Left lung (tissue), 4 donors: ENCODE measurements at regions not wholly inside any gene's neighbourhood (a gene's known extent, or its start where the extent isn't known, plus 50 kb on each side); places are given as distances from the start of the nearest gene placed in this dataset.

ENCODE experiments used
- ATAC-seq: fragments of 200-7000 bp; cut with Tn5 transposase; one replicate; pipeline ENCODE4 v1.9.1; 2020; ENCODE audit warnings: moderate library complexity
- DNase-seq, 4 donors: peaks; one replicate each; pipeline ENCODE4 v3.0.0-alpha.2; 2013 to 2020
- H3K27ac ChIP-seq, 2 donors: fragments of 200-600 bp; sonication (generic) in 1 of 2; one replicate each; pipeline versions ENCODE4 v1.5.0 to v1.8.0; 2020 to 2021
- H3K27me3 ChIP-seq, 2 donors: fragments of 200-600 bp; sonication (generic) in 1 of 2; one replicate each; pipeline versions ENCODE4 v1.5.0 to v1.8.0; 2020 to 2021
- H3K36me3 ChIP-seq, 2 donors: fragments of 200-600 bp; sonication (generic) in 1 of 2; one replicate each; pipeline versions ENCODE4 v1.5.0 to v1.8.0; 2020 to 2021
- H3K4me1 ChIP-seq, 2 donors: fragments of 200-600 bp; one replicate each; pipeline ENCODE4 v1.8.0; 2021
- H3K4me3 ChIP-seq, 2 donors: fragments of 200-600 bp; sonication (generic) in 1 of 2; one replicate each; pipeline versions ENCODE4 v1.5.0 to v1.8.0; 2020 to 2021; ENCODE audit warnings: mild to moderate bottlenecking in 1 of 2
- H3K9me3 ChIP-seq, 2 donors: fragments of 200-600 bp; sonication (generic) in 1 of 2; one replicate each; pipeline versions ENCODE4 v1.5.0 to v1.8.0; 2020 to 2021
- CTCF ChIP-seq, 2 donors: fragments of 200-600 bp; sonication (generic) in 1 of 2; IDR thresholded peaks; one replicate each; pipeline versions ENCODE4 v1.5.0 to v1.8.0; 2021; ENCODE audit warnings: antibody characterized with exemption in 2 of 2
- intact Hi-C, 2 donors: fragments of 100-400 bp; cut with DNase I; formaldehyde crosslinking; loops; one replicate each; pipeline versions ENCODE4 v1.11.2 to v1.14.2; 2022
- donor health status: DM: no; HTN: yes; CAD: no.
- donor health status: DM: no; HTN: no; CAD: no.

- H3K27me3 ChIP-seq, result no peaks in the 10 kb centered on the region
- DNase-seq (no peak), ATAC-seq (no peak)
- H3K4me1 ChIP-seq, result no peaks in the 10 kb centered on the region
- H3K9me3 ChIP-seq, result no peaks in the 10 kb centered on the region
- H3K36me3 ChIP-seq, result no peaks in the 10 kb centered on the region
- no peak overlapping the region for H3K27ac ChIP-seq
- no peak for TF ChIP-seq CTCF (IDR thresholded peaks at IDR 0.05)
- intact Hi-C loops, result no loop called here
- H3K4me3 ChIP-seq, result no peak overlapping the region
Observed at GRCh38 chr5:167623354-167623753, 668.1 kb upstream of the WWC1 start.

- no peaks in the 10 kb centered on the region for H3K4me1 ChIP-seq
- no peak overlapping the region for H3K4me3 ChIP-seq
- H3K27ac ChIP-seq, result no peak overlapping the region
- ATAC-seq (no peak), DNase-seq (no peak)
- no peaks in the 10 kb centered on the region for H3K9me3 ChIP-seq
- TF ChIP-seq CTCF (IDR thresholded peaks at IDR 0.05), result no peak
- no peaks in the 10 kb centered on the region for H3K36me3 ChIP-seq
- no peaks in the 10 kb centered on the region for H3K27me3 ChIP-seq
- intact Hi-C loops, result no loop called here
Observed at GRCh38 chr5:167624053-167624452, 667.4 kb upstream of the WWC1 start.

- Histone ChIP-seq H3K4me3 (no peak overlapping the region), H3K9me3 (no peaks in the 10 kb centered on the region), H3K27me3 (no peaks in the 10 kb centered on the region), H3K36me3 (no peaks in the 10 kb centered on the region), H3K27ac (no peak overlapping the region), H3K4me1 (no peaks in the 10 kb centered on the region)
- intact Hi-C loops, result no loop called here
- no peak for TF ChIP-seq CTCF (IDR thresholded peaks at IDR 0.05)
- ATAC-seq (no peak), DNase-seq (no peak)
Observed at GRCh38 chr5:167626341-167627123, 664.9 kb upstream of the WWC1 start.

GRCh38 chr5:167629634-167630033 is 661.8 kb upstream of the WWC1 start:
- H3K36me3 ChIP-seq, result no peaks in the 10 kb centered on the region
- no peak for TF ChIP-seq CTCF (IDR thresholded peaks at IDR 0.05)
- H3K4me1 ChIP-seq, result no peaks in the 10 kb centered on the region
- H3K9me3 ChIP-seq, result no peaks in the 10 kb centered on the region
- no peak overlapping the region for H3K27ac ChIP-seq
- no peak for DNase-seq
- H3K27me3 ChIP-seq, result no peaks in the 10 kb centered on the region
- intact Hi-C loops, result no loop called here
- ATAC-seq, result no peak
- no peak overlapping the region for H3K4me3 ChIP-seq

- Histone ChIP-seq H3K27me3 (no peaks in the 10 kb centered on the region), H3K4me3 (no peak overlapping the region), H3K27ac (no peak overlapping the region), H3K4me1 (no peaks in the 10 kb centered on the region), H3K36me3 (no peaks in the 10 kb centered on the region), H3K9me3 (no peaks in the 10 kb centered on the region)
- TF ChIP-seq CTCF (IDR thresholded peaks at IDR 0.05), result no peak
- no peak for ATAC-seq
- DNase-seq, result no peak
- intact Hi-C loops, result no loop called here
Observed at GRCh38 chr5:167631191-167631590, 660.3 kb upstream of the WWC1 start.
